ENCODE measurements at regions not wholly inside any gene's neighbourhood (a gene's known extent, or its start where the extent isn't known, plus 50 kb on each side); places are given as distances from the start of the nearest gene placed in this dataset.

- TF ChIP-seq CTCF (conservative IDR thresholded peaks at IDR 0.05; ENCODE audit: low read length), result no peak
- TF ChIP-seq EZH2phosphoT487 (IDR thresholded peaks at IDR 0.05; ENCODE audit: borderline replicate concordance), result no peak
- H3K9me3 ChIP-seq (ENCODE audit: insufficient read depth, low read depth, low read length), result no peaks in the 10 kb centered on the region
- no peaks in the 10 kb centered on the region for H3F3A ChIP-seq (ENCODE audit: low read depth)
- H3K9me2 ChIP-seq (replicated peaks; ENCODE audit: low read depth, low read length), result no peaks in the 10 kb centered on the region
- H4K20me1 ChIP-seq (ENCODE audit: insufficient read depth, low read length, poor library complexity, severe bottlenecking), result no peaks in the 10 kb centered on the region
- no peak overlapping the region for H3K4me2 ChIP-seq (ENCODE audit: low read depth, low read length, poor library complexity, severe bottlenecking)
- H3K4me1 ChIP-seq (ENCODE audit: insufficient read depth, low read length, poor library complexity, severe bottlenecking), result no peaks in the 10 kb centered on the region
- H3K79me2 ChIP-seq (ENCODE audit: insufficient read depth, low read length), result no peaks in the 10 kb centered on the region
- H3K36me3 ChIP-seq (ENCODE audit: insufficient read depth, low read length), result no peaks in the 10 kb centered on the region
- no peak overlapping the region for H3K9ac ChIP-seq (ENCODE audit: low read depth, low read length, poor library complexity, severe bottlenecking)
- H3K4me3 ChIP-seq (ENCODE audit: low read length, poor library complexity, severe bottlenecking), result no peak overlapping the region
- no peaks in the 10 kb centered on the region for H3K27me3 ChIP-seq (ENCODE audit: insufficient read depth, low read length, poor library complexity, severe bottlenecking)
- H2AFZ ChIP-seq (ENCODE audit: low read length), result no peak overlapping the region
Measured at GRCh38 chr7:91691865-91692264, 188.6 kb downstream of the MTERF1 start.

- TF ChIP-seq CTCF (conservative IDR thresholded peaks at IDR 0.05; ENCODE audit: low read length) (no peak), EZH2phosphoT487 (IDR thresholded peaks at IDR 0.05; ENCODE audit: borderline replicate concordance) (no peak)
- Histone ChIP-seq H3K9ac (ENCODE audit: low read depth, low read length, poor library complexity, severe bottlenecking) (no peak overlapping the region), H3K9me2 (replicated peaks; ENCODE audit: low read depth, low read length) (no peaks in the 10 kb centered on the region), H3F3A (ENCODE audit: low read depth) (no peaks in the 10 kb centered on the region), H3K4me2 (ENCODE audit: low read depth, low read length, poor library complexity, severe bottlenecking) (no peak overlapping the region), H3K79me2 (ENCODE audit: insufficient read depth, low read length) (no peaks in the 10 kb centered on the region), H3K4me3 (ENCODE audit: low read length, poor library complexity, severe bottlenecking) (no peak overlapping the region), H3K27me3 (ENCODE audit: insufficient read depth, low read length, poor library complexity, severe bottlenecking) (no peaks in the 10 kb centered on the region), H2AFZ (ENCODE audit: low read length) (no peak overlapping the region), H3K36me3 (ENCODE audit: insufficient read depth, low read length) (no peaks in the 10 kb centered on the region), H3K9me3 (ENCODE audit: insufficient read depth, low read depth, low read length) (no peaks in the 10 kb centered on the region; the same call in 1 of the 2 replicates), H3K4me1 (ENCODE audit: insufficient read depth, low read length, poor library complexity, severe bottlenecking) (no peaks in the 10 kb centered on the region), H4K20me1 (ENCODE audit: insufficient read depth, low read length, poor library complexity, severe bottlenecking) (no peaks in the 10 kb centered on the region)
Measured at GRCh38 chr7:91692800-91693199, 187.7 kb downstream of the MTERF1 start.

- Histone ChIP-seq H3K9me3 (ENCODE audit: insufficient read depth, low read depth, low read length) (no peaks in the 10 kb centered on the region; the same call in 1 of the 2 replicates), H3K4me1 (ENCODE audit: insufficient read depth, low read length, poor library complexity, severe bottlenecking) (no peaks in the 10 kb centered on the region), H3K9me2 (replicated peaks; ENCODE audit: low read depth, low read length) (no peaks in the 10 kb centered on the region), H3K36me3 (ENCODE audit: insufficient read depth, low read length) (no peaks in the 10 kb centered on the region), H3K9ac (ENCODE audit: low read depth, low read length, poor library complexity, severe bottlenecking) (no peak overlapping the region), H3F3A (ENCODE audit: low read depth) (no peaks in the 10 kb centered on the region), H3K79me2 (ENCODE audit: insufficient read depth, low read length) (no peaks in the 10 kb centered on the region), H3K4me2 (ENCODE audit: low read depth, low read length, poor library complexity, severe bottlenecking) (no peak overlapping the region), H2AFZ (ENCODE audit: low read length) (no peak overlapping the region), H4K20me1 (ENCODE audit: insufficient read depth, low read length, poor library complexity, severe bottlenecking) (no peaks in the 10 kb centered on the region), H3K27me3 (ENCODE audit: insufficient read depth, low read length, poor library complexity, severe bottlenecking) (no peaks in the 10 kb centered on the region), H3K4me3 (ENCODE audit: low read length, poor library complexity, severe bottlenecking) (no peak overlapping the region)
- no peak for TF ChIP-seq EZH2phosphoT487 (IDR thresholded peaks at IDR 0.05; ENCODE audit: borderline replicate concordance)
- no peak for TF ChIP-seq CTCF (conservative IDR thresholded peaks at IDR 0.05; ENCODE audit: low read length)
Measured at GRCh38 chr7:91694351-91694841, 186.1 kb downstream of the MTERF1 start.
